Retinal pigment epithelial cell (primary cell): ENCODE measurements at regions not wholly inside any gene's neighbourhood (a gene's known extent, or its start where the extent isn't known, plus 50 kb on each side); places are given as distances from the start of the nearest gene placed in this dataset.

Experiments
- DNase-seq: peaks from one replicate; pipeline ENCODE4 v3.0.0-alpha.2; 2010; ENCODE audit warnings: low read depth
- H3K4me3 ChIP-seq: 2 replicates; pipeline ENCODE4 v1.5.1; 2011; ENCODE audit warnings: mild to moderate bottlenecking, low read length, control low read depth, moderate library complexity
- CTCF ChIP-seq: conservative IDR thresholded peaks from 2 replicates; pipeline ENCODE4 v1.5.1; 2011; ENCODE audit warnings: low read depth, low read length, control low read depth, inconsistent platforms

DNA sequence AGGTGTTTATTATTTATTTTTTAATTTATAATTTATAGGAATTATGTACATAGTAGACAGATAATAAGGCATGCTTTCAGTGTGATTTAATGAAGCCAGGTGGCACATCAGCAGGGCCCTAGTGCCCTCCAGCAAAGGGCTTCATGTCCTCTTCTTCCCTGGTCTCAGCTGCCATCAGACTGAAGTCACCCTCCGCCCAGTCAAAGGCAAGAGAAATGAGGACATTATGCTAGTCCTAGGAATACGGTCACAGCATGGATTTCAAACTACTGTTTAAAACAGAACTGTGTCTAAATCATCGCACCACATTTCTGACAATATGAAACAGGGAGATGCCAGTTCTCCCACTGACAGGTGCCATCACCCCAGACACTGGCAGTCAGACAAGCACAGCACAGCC is 168.1 kb downstream of the SEC16B start:
- no peak overlapping the region for H3K4me3 ChIP-seq
- TF ChIP-seq CTCF, result no peak
- no peak for DNase-seq

GRCh38 chr1:177800400-177801088 is 169.3 kb downstream of the SEC16B start:
- H3K4me3 ChIP-seq, result no peak overlapping the region
- DNase-seq, result no peak
- no peak for TF ChIP-seq CTCF

DNA sequence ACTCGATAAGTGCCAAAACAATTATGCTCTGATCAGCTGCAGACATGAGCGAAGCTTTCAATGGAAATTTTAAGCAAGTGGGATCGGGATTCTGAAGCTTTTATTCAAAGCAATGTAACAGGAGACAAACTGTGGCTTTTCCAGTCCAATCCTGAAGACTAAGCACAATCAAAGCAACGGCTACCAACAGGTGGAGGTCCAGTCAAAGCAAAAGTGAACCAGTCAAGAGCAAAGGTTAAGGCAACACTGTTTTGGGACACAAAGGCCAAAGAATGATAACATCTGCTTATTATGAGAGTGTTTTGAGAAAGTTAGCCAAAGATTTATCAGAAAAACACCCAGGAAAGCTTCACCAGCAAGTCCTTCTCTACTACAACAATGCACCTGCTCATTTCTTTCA is 170.1 kb downstream of the SEC16B start:
- no peak for TF ChIP-seq CTCF
- no peak for DNase-seq
- H3K4me3 ChIP-seq, result no peak overlapping the region

- no peak for TF ChIP-seq CTCF
- DNase-seq, result no peak
- H3K4me3 ChIP-seq, result no peak overlapping the region
Observed at GRCh38 chr1:177798614-177799013, 171.2 kb downstream of the SEC16B start.

DNA sequence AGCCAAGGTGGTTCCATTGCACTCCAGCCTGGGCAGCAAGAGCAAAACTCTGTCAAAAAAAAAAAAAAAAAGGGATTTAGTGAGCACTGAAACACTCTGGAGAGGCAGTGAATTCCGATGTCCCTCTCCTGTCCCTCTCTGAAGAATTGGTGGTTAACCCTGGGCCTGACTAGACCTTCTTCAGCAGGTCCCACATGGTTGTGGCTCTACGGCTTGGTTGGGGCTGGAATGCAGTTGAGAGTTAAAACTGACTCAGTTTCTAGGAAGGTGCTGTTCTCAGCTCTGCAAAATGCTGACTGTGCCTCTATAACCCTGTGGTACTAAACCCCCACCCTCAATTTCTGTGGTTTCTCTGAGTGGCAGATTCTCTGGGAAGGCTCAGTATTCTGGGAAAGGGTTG is 173.3 kb downstream of the SEC16B start:
- no peak for TF ChIP-seq CTCF
- no peak overlapping the region for H3K4me3 ChIP-seq

GRCh38 chr1:177794376-177794991 is 175.4 kb downstream of the SEC16B start:
- H3K4me3 ChIP-seq, result no peak overlapping the region
- DNase-seq, result no peak
- TF ChIP-seq CTCF, result no peak

More for the DNA sequence above, 173.3 kb downstream of the SEC16B start:
- no peak for DNase-seq

DNA sequence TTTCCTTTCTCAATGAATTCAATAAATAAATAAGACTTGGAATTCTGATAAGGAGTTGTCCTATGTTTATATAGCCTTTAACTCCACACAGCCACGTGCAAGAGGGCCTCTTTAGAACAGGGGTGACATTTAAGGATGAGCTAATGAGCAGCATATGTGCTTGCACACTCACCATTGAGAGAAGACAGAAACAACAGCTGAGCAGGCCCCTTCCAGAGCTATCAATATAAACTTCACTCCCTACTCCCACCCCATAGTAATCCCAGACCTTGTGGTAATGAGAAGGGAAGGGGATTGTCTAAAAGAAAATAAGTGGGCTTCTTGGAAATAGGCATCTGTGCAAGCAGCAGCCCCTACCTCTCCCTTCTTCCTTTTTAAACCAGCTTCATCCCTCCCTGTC is 176.0 kb downstream of the SEC16B start:
- no peak for DNase-seq
- H3K4me3 ChIP-seq, result no peak overlapping the region
- no peak for TF ChIP-seq CTCF
